ENCODE measurements at regions not wholly inside any gene's neighbourhood (a gene's known extent, or its start where the extent isn't known, plus 50 kb on each side); places are given as distances from the start of the nearest gene placed in this dataset.
"Not testable (repeated sequence)": the region's sequence is repeated elsewhere in the genome, so short reads cannot be mapped to it uniquely, and the experiment has no call there.

DNA sequence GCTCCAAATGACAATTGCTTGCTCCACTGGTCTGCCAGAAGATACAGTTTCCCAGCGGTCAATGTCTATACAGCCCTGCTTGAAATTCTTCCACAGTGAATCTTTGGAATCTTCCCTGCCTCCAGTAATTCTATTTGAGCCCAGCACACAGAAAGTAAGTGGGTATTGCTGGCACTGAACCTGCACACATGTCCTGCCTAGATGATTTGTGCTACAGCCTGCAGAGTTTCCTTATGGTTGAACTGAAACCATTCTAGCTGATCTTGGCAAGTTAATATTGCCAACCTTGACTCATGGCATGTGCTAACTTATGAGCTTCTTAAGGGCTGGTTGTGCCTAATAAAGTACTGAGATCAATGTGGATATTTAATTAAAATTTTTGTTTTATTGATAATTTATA is 553.8 kb upstream of the GNPDA2 start:
- in situ Hi-C loops (cut with HindIII; ENCODE audit: low pct_ligation_motif_present, low sequenced_read_pairs) = no loop called here
- TF ChIP-seq, protein P1, sequence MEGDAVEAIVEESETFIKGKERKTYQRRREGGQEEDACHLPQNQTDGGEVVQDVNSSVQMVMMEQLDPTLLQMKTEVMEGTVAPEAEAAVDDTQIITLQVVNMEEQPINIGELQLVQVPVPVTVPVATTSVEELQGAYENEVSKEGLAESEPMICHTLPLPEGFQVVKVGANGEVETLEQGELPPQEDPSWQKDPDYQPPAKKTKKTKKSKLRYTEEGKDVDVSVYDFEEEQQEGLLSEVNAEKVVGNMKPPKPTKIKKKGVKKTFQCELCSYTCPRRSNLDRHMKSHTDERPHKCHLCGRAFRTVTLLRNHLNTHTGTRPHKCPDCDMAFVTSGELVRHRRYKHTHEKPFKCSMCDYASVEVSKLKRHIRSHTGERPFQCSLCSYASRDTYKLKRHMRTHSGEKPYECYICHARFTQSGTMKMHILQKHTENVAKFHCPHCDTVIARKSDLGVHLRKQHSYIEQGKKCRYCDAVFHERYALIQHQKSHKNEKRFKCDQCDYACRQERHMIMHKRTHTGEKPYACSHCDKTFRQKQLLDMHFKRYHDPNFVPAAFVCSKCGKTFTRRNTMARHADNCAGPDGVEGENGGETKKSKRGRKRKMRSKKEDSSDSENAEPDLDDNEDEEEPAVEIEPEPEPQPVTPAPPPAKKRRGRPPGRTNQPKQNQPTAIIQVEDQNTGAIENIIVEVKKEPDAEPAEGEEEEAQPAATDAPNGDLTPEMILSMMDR (IDR thresholded peaks at IDR 0.05; ENCODE audit: low read depth, low read length, missing control alignments) = no peak
- H3K4me3 ChIP-seq (ENCODE audit: low read depth, low read length) = no peak overlapping the region
- no peaks in the 10 kb centered on the region for H3K27me3 ChIP-seq (replicated peaks)
- H3K36me3 ChIP-seq (replicated peaks) = no peaks in the 10 kb centered on the region
- no peak overlapping the region for H3K27ac ChIP-seq
- no peak for DNase-seq

DNA sequence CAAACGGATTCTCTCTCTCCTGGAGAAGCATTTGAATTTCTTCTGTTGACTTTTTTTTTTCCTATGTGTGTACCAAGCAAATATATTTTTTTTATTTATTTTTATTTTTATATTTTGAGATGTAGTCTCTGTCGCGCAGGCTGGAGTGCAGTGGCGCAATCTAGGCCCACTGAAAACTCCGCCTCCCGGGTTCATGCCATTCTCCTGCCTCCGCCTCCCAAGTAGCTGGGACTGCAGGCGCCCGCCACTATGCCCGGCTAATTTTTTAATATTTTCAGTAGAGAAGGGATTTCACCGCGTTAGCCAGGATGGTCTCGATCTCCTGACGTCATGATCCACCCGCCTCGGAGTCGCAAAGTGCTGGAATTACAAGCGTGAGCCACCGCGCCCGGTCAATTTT is 549.5 kb upstream of the GNPDA2 start:
- no peak overlapping the region for H3K27ac ChIP-seq
- H3K27me3 ChIP-seq (replicated peaks) = no peaks in the 10 kb centered on the region
- no peak for DNase-seq
- TF ChIP-seq, protein P1 (IDR thresholded peaks at IDR 0.05; ENCODE audit: low read depth, low read length, missing control alignments) = no peak
- in situ Hi-C loops (cut with HindIII; ENCODE audit: low pct_ligation_motif_present, low sequenced_read_pairs) = no loop called here
- H3K4me3 ChIP-seq (ENCODE audit: low read depth, low read length) = no peak overlapping the region
- H3K36me3 ChIP-seq (replicated peaks) = no peaks in the 10 kb centered on the region

DNA sequence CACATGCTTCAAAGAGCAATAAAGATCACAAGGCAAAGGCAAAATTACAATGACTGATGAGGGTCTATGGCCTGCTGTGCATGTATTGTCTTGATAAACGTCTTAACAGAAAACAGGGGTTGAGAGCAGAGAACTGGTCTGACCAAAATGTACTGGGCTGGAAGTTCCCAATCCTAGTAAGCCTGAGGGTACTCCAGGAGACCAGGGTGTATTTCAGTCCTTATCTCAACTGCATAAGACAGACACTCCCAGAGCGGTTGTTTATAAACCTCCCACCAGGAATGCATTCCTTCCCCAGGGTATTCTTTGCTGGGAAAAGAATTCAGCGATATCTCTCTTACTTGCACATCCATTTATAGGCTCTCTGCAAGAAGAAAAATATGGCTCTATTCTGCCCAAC is 521.8 kb upstream of the GNPDA2 start:
- H3K4me3 ChIP-seq (ENCODE audit: low read depth, low read length); H3K27me3 ChIP-seq (replicated peaks); in situ Hi-C loops (cut with HindIII; ENCODE audit: low pct_ligation_motif_present, low sequenced_read_pairs); H3K36me3 ChIP-seq (replicated peaks); H3K27ac ChIP-seq; DNase-seq: not testable (repeated sequence)

DNA sequence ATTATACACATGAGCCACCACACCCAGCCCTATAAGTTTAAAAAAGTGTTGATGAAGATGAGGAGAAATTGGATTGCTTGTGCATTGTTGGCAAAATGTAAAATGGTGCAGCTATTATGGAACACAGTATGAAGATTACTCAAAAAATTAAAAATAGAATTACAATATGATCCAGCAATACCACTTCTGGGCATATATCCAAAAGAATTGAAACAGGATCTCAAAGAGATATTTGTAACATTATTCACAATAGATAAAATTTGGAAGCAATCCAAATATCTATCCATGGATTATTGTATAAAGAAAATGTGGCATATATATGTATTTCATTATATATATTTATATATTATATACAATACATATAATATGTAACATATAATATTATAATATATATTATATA is 515.6 kb upstream of the GNPDA2 start:
- no peak overlapping the region for H3K27ac ChIP-seq
- TF ChIP-seq, protein P1 (IDR thresholded peaks at IDR 0.05; ENCODE audit: low read depth, low read length, missing control alignments) = no peak
- no peak overlapping the region for H3K4me3 ChIP-seq (ENCODE audit: low read depth, low read length)
- in situ Hi-C loops (cut with HindIII; ENCODE audit: low pct_ligation_motif_present, low sequenced_read_pairs) = no loop called here
- H3K27me3 ChIP-seq (replicated peaks) = no peaks in the 10 kb centered on the region
- no peak for DNase-seq
- no peaks in the 10 kb centered on the region for H3K36me3 ChIP-seq (replicated peaks)

DNA sequence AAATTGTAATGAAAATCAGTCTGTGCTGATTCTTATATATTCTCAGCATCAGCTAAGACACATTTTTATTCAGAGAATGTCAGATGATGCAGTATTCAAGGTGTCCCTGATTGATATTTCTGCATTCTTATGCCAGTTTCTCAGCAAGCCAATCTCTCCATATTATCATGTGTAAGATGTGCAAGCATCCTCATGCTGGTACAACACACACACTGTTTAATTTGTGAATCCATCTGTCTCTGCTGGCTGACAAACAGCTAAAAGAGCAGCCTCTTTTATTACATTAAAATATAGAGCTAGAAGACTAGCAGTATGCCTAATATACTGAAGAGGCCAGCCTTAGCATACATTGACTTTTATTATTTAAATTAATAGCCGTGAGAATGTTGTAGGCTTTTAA is 502.9 kb upstream of the GNPDA2 start:
- DNase-seq = no peak
- TF ChIP-seq, protein P1 (IDR thresholded peaks at IDR 0.05; ENCODE audit: low read depth, low read length, missing control alignments) = no peak
- H3K27me3 ChIP-seq (replicated peaks) = no peaks in the 10 kb centered on the region
- H3K36me3 ChIP-seq (replicated peaks) = no peaks in the 10 kb centered on the region
- H3K27ac ChIP-seq = no peak overlapping the region
- H3K4me3 ChIP-seq (ENCODE audit: low read depth, low read length) = no peak overlapping the region
- in situ Hi-C loops (cut with HindIII; ENCODE audit: low pct_ligation_motif_present, low sequenced_read_pairs) = no loop called here

DNA sequence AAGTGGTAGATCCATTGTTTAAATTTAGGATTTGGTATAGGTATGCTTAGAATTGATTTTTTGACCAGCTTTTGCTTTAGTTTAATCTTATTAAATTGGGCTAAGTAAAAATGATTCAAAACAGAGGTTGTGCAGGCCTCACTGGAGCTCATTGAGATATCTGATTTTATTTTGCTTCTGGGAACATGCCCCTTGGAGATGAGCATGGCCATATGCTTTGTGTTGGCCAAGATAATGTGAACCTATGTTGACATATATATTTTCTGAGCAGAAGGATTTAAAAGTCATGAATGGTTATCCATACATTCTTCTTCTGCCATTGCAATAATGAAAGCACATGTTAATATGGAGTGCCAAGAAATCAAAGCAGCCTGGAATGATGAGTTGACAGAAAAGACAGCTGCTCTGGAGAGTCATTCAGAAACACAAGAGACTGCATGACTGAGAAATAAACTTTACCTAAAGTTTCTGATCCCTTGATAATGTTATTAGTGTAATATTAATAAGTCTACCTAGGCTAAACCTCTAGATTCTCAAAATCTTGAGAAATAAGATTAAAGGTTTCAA is 489.7 kb upstream of the GNPDA2 start:
- Histone ChIP-seq H3K27me3 (replicated peaks) (no peaks in the 10 kb centered on the region), H3K36me3 (replicated peaks) (no peaks in the 10 kb centered on the region), H3K27ac (no peak overlapping the region), H3K4me3 (ENCODE audit: low read depth, low read length) (no peak overlapping the region)
- in situ Hi-C loops (cut with HindIII; ENCODE audit: low pct_ligation_motif_present, low sequenced_read_pairs) = no loop called here
- no peak for DNase-seq
- TF ChIP-seq, protein P1 (IDR thresholded peaks at IDR 0.05; ENCODE audit: low read depth, low read length, missing control alignments) = no peak

DNA sequence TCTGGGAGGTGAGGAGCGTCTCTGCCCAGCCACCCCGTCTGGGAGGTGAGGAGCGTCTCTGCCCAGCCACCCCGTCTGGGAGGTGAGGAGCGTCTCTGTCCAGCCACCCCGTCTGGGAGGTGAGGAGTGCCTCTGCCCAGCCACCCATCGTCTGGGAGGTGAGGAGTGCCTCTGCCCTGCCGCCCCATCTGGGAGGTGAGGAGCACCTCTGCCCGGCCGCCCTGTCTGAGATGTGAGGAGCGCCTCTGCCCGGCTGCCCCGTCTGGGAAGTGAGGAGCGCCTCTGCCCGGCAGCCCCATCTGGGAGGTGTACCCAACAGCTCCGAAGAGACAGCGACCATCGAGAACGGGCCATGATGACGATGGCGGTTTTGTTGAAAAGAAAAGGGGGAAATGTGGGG is 482.1 kb upstream of the GNPDA2 start:
- H3K27ac ChIP-seq; H3K36me3 ChIP-seq (replicated peaks); H3K27me3 ChIP-seq (replicated peaks); H3K4me3 ChIP-seq (ENCODE audit: low read depth, low read length); DNase-seq; in situ Hi-C loops (cut with HindIII; ENCODE audit: low pct_ligation_motif_present, low sequenced_read_pairs): not testable (repeated sequence)

DNA sequence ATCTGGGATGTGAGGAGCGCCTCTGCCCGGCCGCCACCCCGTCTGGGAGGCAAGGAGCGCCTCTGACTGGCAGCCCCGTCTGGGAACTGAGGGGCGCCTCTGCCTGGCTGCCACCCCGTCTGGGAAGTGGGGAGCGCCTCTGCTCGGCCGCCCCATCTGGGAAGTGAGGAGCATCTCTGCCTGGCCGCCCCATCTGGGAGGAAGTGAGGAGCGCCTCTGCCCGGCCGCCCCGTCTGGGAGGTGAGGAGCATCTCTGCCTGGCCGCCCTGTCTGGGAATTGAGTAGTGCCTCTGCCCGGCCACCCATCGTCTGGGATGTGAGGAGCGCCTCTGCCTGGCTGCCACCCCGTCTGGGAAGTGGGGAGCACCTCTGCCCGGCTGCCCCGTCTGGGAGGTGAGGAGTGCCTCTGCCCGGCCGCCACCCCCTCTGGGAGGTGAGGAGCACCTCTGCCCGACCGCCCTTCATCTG is 481.5 kb upstream of the GNPDA2 start:
- in situ Hi-C loops (cut with HindIII; ENCODE audit: low pct_ligation_motif_present, low sequenced_read_pairs); H3K27ac ChIP-seq; H3K4me3 ChIP-seq (ENCODE audit: low read depth, low read length); H3K27me3 ChIP-seq (replicated peaks); DNase-seq; H3K36me3 ChIP-seq (replicated peaks): not testable (repeated sequence)

DNA sequence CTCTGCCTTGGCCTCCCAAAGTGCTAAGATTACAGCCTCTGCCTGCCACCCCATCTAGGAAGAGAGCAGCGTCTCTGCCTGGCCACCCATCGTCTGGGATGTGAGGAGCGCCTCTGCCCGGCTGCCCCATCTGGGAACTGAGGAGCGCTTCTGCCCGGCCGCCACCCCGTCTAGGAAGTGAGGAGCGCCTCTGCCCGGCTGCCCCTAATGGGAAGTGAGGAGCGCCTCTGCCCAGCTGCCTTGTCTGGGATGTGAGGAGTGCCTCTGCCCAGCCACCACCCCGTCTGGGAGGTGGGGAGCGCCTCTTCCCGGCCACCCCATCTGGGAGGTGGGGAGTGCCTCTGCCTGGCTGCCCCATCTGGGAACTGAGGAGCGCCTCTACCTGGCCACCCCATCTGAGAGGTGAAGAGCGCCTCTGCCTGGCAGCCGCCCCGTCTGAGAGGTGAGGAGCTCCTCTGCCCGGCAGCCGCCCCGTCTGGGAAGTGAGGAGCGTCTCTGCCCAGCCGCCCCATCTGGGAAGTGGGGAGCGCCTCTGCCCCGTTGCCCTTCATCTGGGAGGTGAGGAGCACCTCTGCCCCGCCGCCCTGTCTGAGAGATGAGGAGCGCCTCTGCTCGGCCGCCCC is 481.0 kb upstream of the GNPDA2 start:
- H3K27me3 ChIP-seq (replicated peaks); in situ Hi-C loops (cut with HindIII; ENCODE audit: low pct_ligation_motif_present, low sequenced_read_pairs); H3K4me3 ChIP-seq (ENCODE audit: low read depth, low read length); H3K36me3 ChIP-seq (replicated peaks); H3K27ac ChIP-seq; DNase-seq: not testable (repeated sequence)

All from brain microvascular endothelial cell (primary cell).